H1 (cell line): ENCODE measurements at regions not wholly inside any gene's neighbourhood (a gene's known extent, or its start where the extent isn't known, plus 50 kb on each side); places are given as distances from the start of the nearest gene placed in this dataset.

Experiments
- CTCF ChIA-PET: fragments of 300-600 bp; sonication (Branson Sonifier 250); formaldehyde crosslinking; loops from one replicate; lab custom pipeline; 2021; ENCODE audit not compliant: partially characterized antibody; lab: Charles Lee
- POLR2A ChIA-PET: fragments of 300-600 bp; sonication (Branson Sonifier 250); formaldehyde crosslinking; loops from one replicate; lab custom pipeline; 2021; ENCODE audit warnings: inconsistent platforms; ENCODE audit not compliant: partially characterized antibody; lab: Charles Lee
- DNase-seq, 2 experiments: peaks; one replicate each; pipeline versions ENCODE4 v3.0.0 to v3.0.0-alpha.2; 2010 to 2022; ENCODE audit warnings: low spot score in 2 of 2, low read depth in 1 of 2, mixed read lengths in 1 of 2
- FAIRE-seq: peaks from 2 replicates; lab custom pipeline; 2011; peaks lifted over from hg19 to GRCh38; lab: Jason Lieb, UNC
- H2AFZ ChIP-seq: 2 replicates; pipeline ENCODE4 v1.8.1; 2012; ENCODE audit warnings: low read length, inconsistent platforms
- H2AK5ac ChIP-seq: 2 replicates; pipeline ENCODE4 v1.6.1; 2013; ENCODE audit warnings: low read depth, low read length
- H2BK120ac ChIP-seq: replicated peaks from 2 replicates; pipeline ENCODE3; 2013; ENCODE audit warnings: low read depth, low read length, inconsistent platforms
- H2BK12ac ChIP-seq: 2 replicates; pipeline ENCODE4 v1.6.1; 2013; ENCODE audit warnings: low read depth, low read length
- H2BK15ac ChIP-seq: 2 replicates; pipeline ENCODE4 v1.6.1; 2013; ENCODE audit warnings: low read length
- H2BK20ac ChIP-seq: 2 replicates; pipeline ENCODE4 v1.6.1; 2013; ENCODE audit warnings: low read length
- H2BK5ac ChIP-seq: 2 replicates; pipeline ENCODE4 v1.6.1; 2013; ENCODE audit warnings: low read depth, low read length
- H3K14ac ChIP-seq: 2 replicates; pipeline ENCODE4 v1.6.1; 2013; ENCODE audit warnings: inconsistent platforms; ENCODE audit not compliant: insufficient read length
- H3K18ac ChIP-seq: 2 replicates; pipeline ENCODE4 v1.6.1; 2013; ENCODE audit warnings: low read length; ENCODE audit errors: extremely low read depth
- H3K23ac ChIP-seq: 2 replicates; pipeline ENCODE4 v1.6.1; 2013; ENCODE audit warnings: inconsistent platforms; ENCODE audit not compliant: insufficient read length
- H3K23me2 ChIP-seq: 2 replicates; pipeline ENCODE4 v1.6.1; 2013; ENCODE audit warnings: low read depth, low read length
- H3K27ac ChIP-seq: 2 replicates; pipeline ENCODE4 v1.6.1; 2011; ENCODE audit warnings: low read depth, low read length, inconsistent platforms
- H3K27me3 ChIP-seq, 4 experiments: replicated peaks in 1 of 4; 1 replicate in 1 of 4; 2 replicates in 3 of 4; pipeline versions ENCODE4 v1.6.1 to v1.8.1; 2011 to 2013; ENCODE audit warnings: low read length in 3 of 4, mild to moderate bottlenecking in 3 of 4, inconsistent platforms in 2 of 4, mixed read lengths in 2 of 4, moderate library complexity in 1 of 4; ENCODE audit not compliant: control insufficient read depth in 3 of 4, insufficient read depth in 3 of 4; ENCODE audit errors: extremely low read depth in 1 of 4
- H3K36me3 ChIP-seq, 4 experiments: 2 replicates each; pipeline versions ENCODE4 v1.6.1 to v1.8.1; 2011 to 2013; ENCODE audit warnings: mild to moderate bottlenecking in 4 of 4, low read length in 3 of 4, moderate library complexity in 2 of 4, control low read depth in 1 of 4, inconsistent platforms in 1 of 4; ENCODE audit not compliant: insufficient read depth in 4 of 4, control insufficient read depth in 2 of 4
- H3K4ac ChIP-seq: replicated peaks from 2 replicates; pipeline ENCODE3; 2013; ENCODE audit warnings: low read length, low read depth, mixed read lengths, inconsistent platforms; ENCODE audit not compliant: insufficient read length
- H3K4me1 ChIP-seq, 4 experiments: replicated peaks in 1 of 4; 1 replicate in 1 of 4; 2 replicates in 3 of 4; pipeline versions ENCODE4 v1.6.1 to v1.8.1; 2011 to 2013; ENCODE audit warnings: low read length in 3 of 4, inconsistent platforms in 2 of 4, mixed read lengths in 1 of 4; ENCODE audit not compliant: insufficient read depth in 4 of 4, control insufficient read depth in 3 of 4
- H3K4me2 ChIP-seq, 2 experiments: 2 replicates each; pipeline versions ENCODE4 v1.6.1 to v1.8.1; 2011 to 2013; ENCODE audit warnings: low read depth in 2 of 2, low read length in 2 of 2, control low read depth in 1 of 2, inconsistent platforms in 1 of 2, mild to moderate bottlenecking in 1 of 2; ENCODE audit not compliant: insufficient read depth in 1 of 2
- H3K4me3 ChIP-seq, 4 experiments: fragments of 200-600, 300-600 bp in 1 of 4; sonication (generic), shearing (Covaris generic), sonication (Bioruptor Twin) in 1 of 4; 2 replicates each; pipeline versions ENCODE4 v1.5.1 to v1.8.1; 2011 to 2016; ENCODE audit warnings: low read length in 4 of 4, low read depth in 3 of 4, control low read depth in 2 of 4, inconsistent platforms in 2 of 4, mild to moderate bottlenecking in 2 of 4, mixed read lengths in 1 of 4, moderate library complexity in 1 of 4; ENCODE audit not compliant: insufficient read depth in 2 of 4; ENCODE audit errors: extremely low read depth in 1 of 4
- H3K56ac ChIP-seq: replicated peaks from 2 replicates; pipeline ENCODE3; 2013; ENCODE audit warnings: low read depth, mild to moderate bottlenecking, mixed read lengths, low read length, inconsistent platforms; ENCODE audit not compliant: insufficient read length
- H3K79me1 ChIP-seq: 2 replicates; pipeline ENCODE4 v1.6.1; 2013; ENCODE audit warnings: low read depth, low read length, control low read depth
- H3K79me2 ChIP-seq, 2 experiments: 2 replicates each; pipeline versions ENCODE4 v1.6.1 to v1.8.1; 2012 to 2013; ENCODE audit warnings: low read length in 2 of 2, mild to moderate bottlenecking in 2 of 2, inconsistent platforms in 1 of 2; ENCODE audit not compliant: insufficient read depth in 2 of 2, control insufficient read depth in 1 of 2
- H3K9ac ChIP-seq, 4 experiments: replicated peaks in 1 of 4; 1 replicate in 1 of 4; 2 replicates in 3 of 4; pipeline versions ENCODE4 v1.6.1 to v1.8.1; 2011 to 2013; ENCODE audit warnings: low read depth in 3 of 4, low read length in 3 of 4, control low read depth in 2 of 4, mild to moderate bottlenecking in 2 of 4, moderate library complexity in 2 of 4, inconsistent platforms in 1 of 4; ENCODE audit errors: extremely low read depth in 1 of 4
- H3K9me3 ChIP-seq, 2 experiments: 2 replicates each; pipeline versions ENCODE4 v1.6.1 to v1.8.1; 2012 to 2013; ENCODE audit warnings: mild to moderate bottlenecking in 2 of 2, moderate library complexity in 2 of 2, control low read depth in 1 of 2, inconsistent platforms in 1 of 2, low read depth in 1 of 2, low read length in 1 of 2, mixed read lengths in 1 of 2; ENCODE audit not compliant: insufficient read depth in 2 of 2
- H4K20me1 ChIP-seq, 2 experiments: replicated peaks in 1 of 2; 2 replicates each; pipeline versions ENCODE3 to v1.8.1; 2011 to 2013; ENCODE audit warnings: inconsistent platforms in 2 of 2, low read length in 2 of 2, mild to moderate bottlenecking in 1 of 2; ENCODE audit not compliant: insufficient read depth in 2 of 2, control insufficient read depth in 1 of 2
- H4K5ac ChIP-seq: 2 replicates; pipeline ENCODE4 v1.6.1; 2013; ENCODE audit warnings: low read length, low read depth, mixed read lengths, inconsistent platforms; ENCODE audit not compliant: insufficient read length
- H4K8ac ChIP-seq: 2 replicates; pipeline ENCODE4 v1.8.0; 2013; ENCODE audit warnings: mild to moderate bottlenecking, moderate library complexity, low read length, inconsistent platforms; ENCODE audit not compliant: insufficient read depth; ENCODE audit errors: extremely low read depth
- H4K91ac ChIP-seq: replicated peaks from 2 replicates; pipeline ENCODE3; 2013; ENCODE audit warnings: low read length, mixed read lengths, inconsistent platforms; ENCODE audit not compliant: insufficient read length
- CTCF ChIP-seq, 3 experiments: IDR thresholded peaks; 1 replicate in 2 of 3; 2 replicates in 1 of 3; pipeline versions ENCODE4 v1.5.1 to v1.6.1; 2011; ENCODE audit warnings: low read length in 3 of 3, mild to moderate bottlenecking in 3 of 3, inconsistent platforms in 2 of 3, low read depth in 1 of 3, moderate library complexity in 1 of 3; ENCODE audit not compliant: insufficient read depth in 1 of 3; ENCODE audit errors: control extremely low read depth in 1 of 3
- EZH2 ChIP-seq: fragments of 200-600 bp; sonication (generic); IDR thresholded peaks from 2 replicates; pipeline ENCODE4 v1.7.1; 2012; ENCODE audit warnings: low read depth, mild to moderate bottlenecking, moderate library complexity, low read length, inconsistent platforms; ENCODE audit not compliant: severe bottlenecking
- HDAC2 ChIP-seq, 2 experiments: fragments of 300-600 bp in 1 of 2; sonication (generic) in 1 of 2; IDR thresholded peaks; 2 replicates each; pipeline ENCODE4 v1.6.1; 2011 to 2012; ENCODE audit warnings: low read depth in 2 of 2, low read length in 2 of 2, mild to moderate bottlenecking in 2 of 2, moderate library complexity in 2 of 2, borderline replicate concordance in 1 of 2, inconsistent platforms in 1 of 2
- KDM4A ChIP-seq: IDR thresholded peaks from one replicate; pipeline ENCODE4 v1.7.1; 2012; ENCODE audit warnings: low read depth, mild to moderate bottlenecking, moderate library complexity, low read length, inconsistent platforms; ENCODE audit not compliant: severe bottlenecking
- MAFK ChIP-seq: IDR thresholded peaks from 2 replicates; pipeline ENCODE4 v1.6.1; 2012; ENCODE audit warnings: low read depth, mild to moderate bottlenecking, improper control_type of control experiment, low read length
- POU5F1 ChIP-seq: IDR thresholded peaks from 2 replicates; pipeline ENCODE4 v1.6.1; 2011; ENCODE audit warnings: low read depth, mild to moderate bottlenecking, low read length, moderate library complexity
- RAD21 ChIP-seq, 2 experiments: IDR thresholded peaks in 1 of 2; conservative IDR thresholded peaks in 1 of 2; 2 replicates each; pipeline ENCODE4 v1.6.1; 2011; ENCODE audit warnings: low read depth in 2 of 2, low read length in 2 of 2, improper control_type of control experiment in 1 of 2, inconsistent platforms in 1 of 2, mild to moderate bottlenecking in 1 of 2, moderate library complexity in 1 of 2
- RFX5 ChIP-seq: IDR thresholded peaks from 2 replicates; pipeline ENCODE4 v1.6.1; 2011; ENCODE audit warnings: low read depth, low read length, improper control_type of control experiment, borderline replicate concordance
- SIN3A ChIP-seq, 2 experiments: IDR thresholded peaks in 1 of 2; conservative IDR thresholded peaks in 1 of 2; 2 replicates each; pipeline ENCODE4 v1.6.1; 2011 to 2012; ENCODE audit warnings: low read length in 2 of 2, improper control_type of control experiment in 1 of 2, low read depth in 1 of 2, mild to moderate bottlenecking in 1 of 2
- SUZ12 ChIP-seq: fragments of 200-600 bp; sonication (generic); IDR thresholded peaks from 2 replicates; pipeline ENCODE4 v1.6.1; 2012; ENCODE audit warnings: mild to moderate bottlenecking, inconsistent platforms, low read length, moderate library complexity, mixed read lengths
- TCF12 ChIP-seq: IDR thresholded peaks from 2 replicates; pipeline ENCODE4 v1.6.1; 2011; ENCODE audit warnings: low read depth, mild to moderate bottlenecking, low read length
- WGBS, 2 experiments: shearing (Covaris generic) in 1 of 2; methylation state at CpG; one replicate each; pipeline versions ENCODE4 v1.1.6 to v1.1.7; 2013 to 2015; ENCODE audit warnings: low lambda C conversion rate in 2 of 2, mixed read lengths in 2 of 2, inconsistent platforms in 1 of 2, low coverage in 1 of 2, missing lambda C conversion rate in 1 of 2; ENCODE audit not compliant: insufficient replicate concordance in 2 of 2, insufficient coverage in 1 of 2, insufficient read length in 1 of 2; ENCODE audit errors: extremely low coverage in 1 of 2, missing lambda C conversion rate in 1 of 2; 5-methylcytosine and 5-hydroxymethylcytosine counted together

- H3K18ac ChIP-seq, result no peak overlapping the region
- no peak overlapping the region for H3K9ac ChIP-seq
- no peak overlapping the region for H2BK12ac ChIP-seq
- H3K36me3 ChIP-seq, result no peaks in the 10 kb centered on the region
- no peaks in the 10 kb centered on the region for H3K79me2 ChIP-seq
- no peak overlapping the region for H3K4ac ChIP-seq
- H2BK120ac ChIP-seq, result no peak overlapping the region
- no peak overlapping the region for H3K14ac ChIP-seq
- H3K23ac ChIP-seq, result no peak overlapping the region
- DNase-seq, result no peak
- H3K4me2 ChIP-seq, result no peak overlapping the region
- FAIRE-seq, result no peak
- no peak overlapping the region for H4K91ac ChIP-seq
- no peak overlapping the region for H3K56ac ChIP-seq
- ChIA-PET CTCF (interaction anchor here (1.4 to 1.9 kb wide), 2 partner anchors 14 to 84 kb away, joined by 3 to 5 read pairs; no protein-coding TSS in a partner anchor), POLR2A (no interaction called here)
- no peak overlapping the region for H4K5ac ChIP-seq
- no peak overlapping the region for H3K4me3 ChIP-seq
- 93% methylated on average over 5 of the region's 5 CpGs; no CpG with 5 or more reads in 1 of the 2 experiments for WGBS, 2 experiments
- H2BK20ac ChIP-seq, result no peak overlapping the region
- no peak overlapping the region for H2BK5ac ChIP-seq
- no peak overlapping the region for H2AFZ ChIP-seq
- no peak overlapping the region for H2BK15ac ChIP-seq
- H4K8ac ChIP-seq, result no peak overlapping the region
- no peaks in the 10 kb centered on the region; a peak in 1 of 7 replicates for H3K27me3 ChIP-seq
- no peaks in the 10 kb centered on the region for H4K20me1 ChIP-seq
- H3K27ac ChIP-seq, result no peak overlapping the region
- no peak overlapping the region for H2AK5ac ChIP-seq
- peaks cover 0 to 14% (median 5%) of the 10 kb centered on the region in 4 experiments; a peak in 6 of 7 replicates for H3K4me1 ChIP-seq
- peaks cover 9 to 12% of the 10 kb centered on the region in 2 experiments for H3K9me3 ChIP-seq
- no peaks in the 10 kb centered on the region for H3K23me2 ChIP-seq
- H3K79me1 ChIP-seq, result no peaks in the 10 kb centered on the region
- TF ChIP-seq KDM4A (no peak), SUZ12 (no peak), RAD21 (IDR thresholded peaks at IDR 0.05 in 1 of 2, conservative IDR thresholded peaks at IDR 0.05 in 1 of 2; ENCODE audit: low read depth in 2 of 2, low read length in 2 of 2) (no peak), SIN3A (conservative IDR thresholded peaks at IDR 0.05 in 1 of 2, IDR thresholded peaks at IDR 0.05 in 1 of 2; ENCODE audit: low read depth in 1 of 2, low read length in 2 of 2) (no peak), CTCF (IDR thresholded peaks at IDR 0.05; ENCODE audit: control extremely low read depth in 1 of 3, insufficient read depth in 1 of 3, low read depth in 1 of 3, low read length in 3 of 3) (no peak), EZH2 (no peak), HDAC2 (IDR thresholded peaks at IDR 0.05; ENCODE audit: borderline replicate concordance in 1 of 2, low read depth in 2 of 2, low read length in 2 of 2) (no peak), POU5F1 (no peak), RFX5 (no peak), TCF12 (no peak), MAFK (no peak)
These were observed 102.1 kb downstream of the PDGFA start for GRCh38 chr7:417625-417889.
